NCI-H748 (cell line): ENCODE measurements at regions not wholly inside any gene's neighbourhood (a gene's known extent, or its start where the extent isn't known, plus 50 kb on each side); places are given as distances from the start of the nearest gene placed in this dataset.

Experiments
- DNase-seq: peaks from one replicate; lab custom pipeline; 2025; ENCODE audit not compliant: unreplicated experiment; lab: John Stamatoyannopoulos, UW

- no peak for DNase-seq
Measured at GRCh38 chr6:125655511-125655910, 93.9 kb upstream of the HEY2 start.

GRCh38 chr6:125656287-125656870 is 93.1 kb upstream of the HEY2 start:
- DNase-seq: peak; percentile 98

- DNase-seq: no peak
Measured at GRCh38 chr6:125658136-125658535, 91.3 kb upstream of the HEY2 start.

- no peak for DNase-seq
Measured at GRCh38 chr6:125658759-125659431, 90.5 kb upstream of the HEY2 start.

- no peak for DNase-seq
Measured at GRCh38 chr6:125659887-125660286, 89.5 kb upstream of the HEY2 start.

DNA sequence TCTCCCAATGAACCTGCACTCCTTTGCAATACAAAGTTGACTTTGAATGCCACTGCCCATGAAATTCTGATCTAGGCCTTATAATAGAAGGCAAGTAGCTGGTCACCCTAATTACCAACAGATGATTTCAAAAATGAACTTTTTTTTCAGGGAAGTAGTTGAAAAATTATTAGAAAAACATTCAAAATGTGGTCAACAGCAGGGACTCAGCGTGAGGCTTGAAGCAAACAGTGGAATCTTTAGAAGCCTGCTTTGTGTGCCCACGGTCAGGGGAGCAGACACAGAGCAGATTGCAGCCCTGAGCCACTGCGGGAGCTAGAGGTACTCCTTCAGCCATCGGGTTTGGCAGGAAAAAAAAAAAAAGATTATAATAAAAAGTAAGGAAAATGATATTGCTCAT is 87.1 kb upstream of the HEY2 start:
- DNase-seq: no peak

- DNase-seq: no peak
Measured at GRCh38 chr6:125665295-125665814, 84.1 kb upstream of the HEY2 start.

- no peak for DNase-seq
Measured at GRCh38 chr6:125667326-125667725, 82.1 kb upstream of the HEY2 start.

DNA sequence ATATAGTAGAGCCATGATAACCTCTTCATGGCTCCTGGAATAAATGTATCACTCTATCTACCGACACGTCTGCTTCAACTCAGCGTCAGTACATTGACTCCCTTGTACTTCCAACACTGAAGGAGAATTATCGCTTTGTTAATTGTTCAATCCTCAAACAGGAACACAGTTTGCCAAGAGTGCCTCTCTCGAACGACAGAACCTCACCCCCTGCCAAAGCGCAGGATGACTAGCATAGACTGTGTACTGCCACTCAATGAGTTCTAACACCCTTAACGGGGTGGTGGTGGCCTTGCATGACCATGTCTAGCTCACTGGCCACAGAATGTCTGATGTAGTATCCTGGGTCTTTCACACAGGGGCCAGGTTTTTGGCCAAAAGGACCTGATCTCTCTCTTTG is 81.4 kb upstream of the HEY2 start:
- DNase-seq: peak; percentile 35

- no peak for DNase-seq
Measured at GRCh38 chr6:125670568-125670967, 78.9 kb upstream of the HEY2 start.

DNA sequence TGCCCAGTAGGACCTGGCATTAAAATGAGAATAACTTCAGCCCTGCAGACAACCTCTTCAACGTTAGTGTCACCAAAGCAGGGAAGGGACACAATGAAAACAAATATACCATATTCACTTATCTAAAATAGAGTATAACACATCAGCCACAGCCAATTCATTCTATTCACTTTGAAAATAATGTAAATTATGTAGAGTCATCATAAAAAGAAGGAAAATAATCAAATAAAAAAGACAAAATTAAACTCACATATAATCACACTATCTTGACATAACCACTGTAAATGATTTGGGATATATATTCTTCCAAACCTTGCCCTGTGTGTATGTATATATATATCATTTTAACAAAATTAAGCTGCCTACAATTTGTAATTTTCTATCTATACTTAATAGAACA is 78.1 kb upstream of the HEY2 start:
- DNase-seq: no peak

- no peak for DNase-seq
Measured at GRCh38 chr6:125674230-125674629, 75.2 kb upstream of the HEY2 start.

- DNase-seq: no peak
Measured at GRCh38 chr6:125678601-125679000, 70.8 kb upstream of the HEY2 start.

DNA sequence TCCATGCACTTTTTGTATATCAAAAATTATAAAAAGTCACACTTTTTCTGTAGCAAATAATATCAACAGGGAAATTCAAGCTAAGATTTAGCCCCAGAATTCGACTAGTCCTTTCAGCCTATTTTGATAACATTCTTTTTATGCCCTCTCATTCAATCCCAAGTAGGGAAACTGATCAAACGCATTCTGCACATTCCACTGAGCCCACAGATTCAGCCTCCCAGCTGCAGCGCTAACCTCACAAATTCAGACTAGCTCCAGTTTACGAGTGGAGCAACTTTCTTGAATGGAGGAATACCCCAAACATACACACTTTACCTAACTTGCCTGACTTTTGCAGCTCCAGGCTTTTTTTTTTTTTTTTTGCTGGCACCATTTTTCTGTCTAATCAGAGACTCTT is 70.3 kb upstream of the HEY2 start:
- no peak for DNase-seq

GRCh38 chr6:125679651-125680050 is 69.8 kb upstream of the HEY2 start:
- no peak for DNase-seq

DNA sequence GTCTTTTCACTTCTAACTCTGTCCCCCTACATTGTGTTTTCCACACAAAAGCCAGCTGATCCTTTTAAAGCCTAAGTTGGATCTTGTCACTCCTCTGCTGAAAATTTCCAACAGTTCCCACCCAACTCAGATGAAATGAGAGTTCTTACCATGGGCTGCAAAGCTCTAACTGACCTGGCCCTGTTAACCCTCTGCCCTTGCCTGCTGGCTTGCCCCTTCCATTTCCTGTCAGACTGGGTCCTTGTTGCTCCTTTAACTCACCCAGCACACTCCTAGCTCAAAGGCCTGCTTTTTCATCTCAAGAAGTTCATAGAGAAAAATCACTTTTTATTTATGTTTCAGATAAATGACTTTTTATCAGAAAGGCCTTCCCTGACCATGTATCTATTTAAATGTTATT is 66.5 kb upstream of the HEY2 start:
- no peak for DNase-seq

GRCh38 chr6:125688138-125688537 is 61.3 kb upstream of the HEY2 start:
- no peak for DNase-seq

- no peak for DNase-seq
Measured at GRCh38 chr6:125693480-125693879, 56.0 kb upstream of the HEY2 start.

- no peak for DNase-seq
Measured at GRCh38 chr6:125699591-125699990, 49.8 kb upstream of the HEY2 start.
